MCF 10A (cell line): ENCODE measurements at regions not wholly inside any gene's neighbourhood (a gene's known extent, or its start where the extent isn't known, plus 50 kb on each side); places are given as distances from the start of the nearest gene placed in this dataset.

ENCODE experiments used
- BruUV-seq: library from RNA; stranded (reverse); fragments of 400-500 nt; replicated peaks from 2 replicates; lab custom pipeline; 2021; lab: Mats Ljungman, UMichigan
- CTCF ChIA-PET: fragments of 300-600 bp; sonication (Branson Sonifier 250); formaldehyde crosslinking; extraction: SDS; loops from one replicate; lab custom pipeline; 2021; ENCODE audit warnings: antibody characterized with exemption, inconsistent platforms; lab: Yijun Ruan, JAX
- POLR2A ChIA-PET: fragments of 300-600, 350-650 bp; sonication (Branson Sonifier 250); formaldehyde crosslinking; extraction: SDS; loops from one replicate; lab custom pipeline; 2020; ENCODE audit warnings: antibody characterized with exemption, inconsistent platforms; lab: Yijun Ruan, JAX
- DNase-seq: peaks from one replicate; pipeline ENCODE4 v3.0.0-alpha.2; 2018; ENCODE audit not compliant: unreplicated experiment
- H3K27ac Mint-ChIP-seq: one replicate; pipeline ENCODE4 v1.8.0; 2022; ENCODE audit warnings: mild to moderate bottlenecking, low read depth, mixed read lengths; ENCODE audit not compliant: unreplicated experiment
- H3K27me3 Mint-ChIP-seq: one replicate; pipeline ENCODE4 v1.8.0; 2022; ENCODE audit warnings: mixed read lengths; ENCODE audit not compliant: insufficient read depth, unreplicated experiment
- H3K36me3 Mint-ChIP-seq: one replicate; pipeline ENCODE4 v1.8.0; 2022; ENCODE audit warnings: mild to moderate bottlenecking, moderate library complexity, mixed read lengths; ENCODE audit not compliant: insufficient read depth, unreplicated experiment
- H3K4me1 Mint-ChIP-seq: one replicate; pipeline ENCODE4 v1.8.0; 2022; ENCODE audit warnings: mixed read lengths; ENCODE audit not compliant: insufficient read depth, unreplicated experiment
- H3K4me3 Mint-ChIP-seq: one replicate; pipeline ENCODE4 v1.8.0; 2022; ENCODE audit warnings: mild to moderate bottlenecking, moderate library complexity, mixed read lengths; ENCODE audit not compliant: unreplicated experiment
- H3K9me3 Mint-ChIP-seq: one replicate; pipeline ENCODE4 v1.8.0; 2022; ENCODE audit warnings: mixed read lengths; ENCODE audit not compliant: unreplicated experiment
- intact Hi-C: fragments of 100-400 bp; cut with micrococcal nuclease; formaldehyde crosslinking; loops from 2 replicates; pipeline ENCODE4 v1.14.1; 2022
- TF ChIP-seq, protein P1 (sequence below): fragments of 200-600 bp; IDR thresholded peaks from one replicate; pipeline ENCODE4 v1.8.0; 2022; ENCODE audit warnings: antibody characterized with exemption, mild to moderate bottlenecking; ENCODE audit not compliant: unreplicated experiment

DNA sequence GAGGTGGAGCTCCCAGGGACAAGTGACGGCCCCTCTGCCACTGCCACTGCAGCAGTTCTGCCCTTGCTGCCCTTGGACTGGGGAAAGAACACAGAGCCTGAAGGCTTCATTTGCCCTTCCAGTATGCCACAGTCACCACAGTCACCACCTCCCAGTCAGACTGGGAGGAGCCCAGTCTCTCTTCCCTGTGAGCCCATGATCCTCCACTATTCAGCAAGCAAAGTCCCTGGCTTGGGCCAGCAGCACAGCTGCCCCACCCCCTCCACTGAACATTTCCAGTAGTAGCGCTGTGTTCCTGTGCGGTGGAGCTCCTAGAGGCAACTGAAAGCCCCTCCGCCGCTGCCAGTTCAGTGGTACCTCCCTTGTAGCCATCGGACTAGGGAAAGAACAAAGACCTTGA, 329.4 kb downstream of the MAN2A1 start:
- CTCF ChIA-PET = no interaction called here
- TF ChIP-seq, protein P1, sequence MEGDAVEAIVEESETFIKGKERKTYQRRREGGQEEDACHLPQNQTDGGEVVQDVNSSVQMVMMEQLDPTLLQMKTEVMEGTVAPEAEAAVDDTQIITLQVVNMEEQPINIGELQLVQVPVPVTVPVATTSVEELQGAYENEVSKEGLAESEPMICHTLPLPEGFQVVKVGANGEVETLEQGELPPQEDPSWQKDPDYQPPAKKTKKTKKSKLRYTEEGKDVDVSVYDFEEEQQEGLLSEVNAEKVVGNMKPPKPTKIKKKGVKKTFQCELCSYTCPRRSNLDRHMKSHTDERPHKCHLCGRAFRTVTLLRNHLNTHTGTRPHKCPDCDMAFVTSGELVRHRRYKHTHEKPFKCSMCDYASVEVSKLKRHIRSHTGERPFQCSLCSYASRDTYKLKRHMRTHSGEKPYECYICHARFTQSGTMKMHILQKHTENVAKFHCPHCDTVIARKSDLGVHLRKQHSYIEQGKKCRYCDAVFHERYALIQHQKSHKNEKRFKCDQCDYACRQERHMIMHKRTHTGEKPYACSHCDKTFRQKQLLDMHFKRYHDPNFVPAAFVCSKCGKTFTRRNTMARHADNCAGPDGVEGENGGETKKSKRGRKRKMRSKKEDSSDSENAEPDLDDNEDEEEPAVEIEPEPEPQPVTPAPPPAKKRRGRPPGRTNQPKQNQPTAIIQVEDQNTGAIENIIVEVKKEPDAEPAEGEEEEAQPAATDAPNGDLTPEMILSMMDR = no peak
- DNase-seq = no peak
- Mint-ChIP-seq H3K4me3 (no peak overlapping the region), H3K27me3 (no peaks in the 10 kb centered on the region), H3K9me3 (no peaks in the 10 kb centered on the region), H3K4me1 (no peaks in the 10 kb centered on the region), H3K36me3 (no peaks in the 10 kb centered on the region), H3K27ac (no peak overlapping the region)
- intact Hi-C loops = no loop called here
- POLR2A ChIA-PET = no interaction called here
- no TSS peak for BruUV-seq

DNA sequence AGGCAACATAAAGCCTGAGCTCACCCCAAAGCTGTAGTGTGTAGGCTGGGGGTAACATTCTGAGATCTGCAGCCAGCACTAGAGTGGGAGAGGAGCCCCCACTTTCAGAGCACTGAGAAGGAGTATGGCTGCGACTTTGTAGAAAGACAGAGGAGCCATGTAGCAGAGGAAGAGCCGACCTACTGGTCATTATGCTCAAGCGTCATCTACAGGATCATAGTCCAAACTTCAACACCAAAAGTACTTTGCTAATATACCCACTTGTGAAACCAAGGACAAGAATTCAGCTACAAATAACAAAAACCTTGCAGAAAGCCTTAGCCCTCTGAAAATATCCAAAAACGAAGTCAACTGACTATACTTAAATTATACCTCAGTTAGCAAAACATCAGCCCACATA, 330.1 kb downstream of the MAN2A1 start:
- BruUV-seq = no TSS peak
- H3K36me3 Mint-ChIP-seq = no peaks in the 10 kb centered on the region
- POLR2A ChIA-PET = interaction anchor here (0.6 kb wide), 1 partner anchor 56 kb away, joined by 3 read pairs; no protein-coding TSS in a partner anchor
- CTCF ChIA-PET = no interaction called here
- H3K27ac Mint-ChIP-seq = no peak overlapping the region
- TF ChIP-seq, protein P1 = no peak
- no peaks in the 10 kb centered on the region for H3K4me1 Mint-ChIP-seq
- H3K9me3 Mint-ChIP-seq = no peaks in the 10 kb centered on the region
- DNase-seq = no peak
- no peak overlapping the region for H3K4me3 Mint-ChIP-seq
- intact Hi-C loops = no loop called here
- H3K27me3 Mint-ChIP-seq = no peaks in the 10 kb centered on the region

DNA sequence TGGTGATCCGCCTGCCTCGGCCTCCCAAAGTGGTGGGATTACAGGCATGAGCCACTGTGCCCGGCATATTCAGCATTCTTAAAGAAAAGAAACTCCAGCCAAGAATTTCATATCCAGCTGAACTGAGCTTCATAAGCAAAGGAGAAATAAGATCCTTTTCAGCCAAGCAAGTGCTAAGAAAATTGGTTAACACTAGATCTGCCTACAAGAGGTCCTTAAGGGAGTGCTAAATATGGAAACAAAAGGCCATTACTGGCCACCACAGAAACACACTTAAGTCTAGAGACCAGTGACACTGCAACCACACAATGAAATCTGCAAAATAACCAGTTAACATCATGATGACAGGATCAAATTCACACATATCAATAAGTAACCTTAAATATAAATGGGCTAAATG, 331.5 kb downstream of the MAN2A1 start:
- H3K27ac Mint-ChIP-seq = no peak overlapping the region
- no peak for DNase-seq
- H3K9me3 Mint-ChIP-seq = no peaks in the 10 kb centered on the region
- no peak overlapping the region for H3K4me3 Mint-ChIP-seq
- TF ChIP-seq, protein P1 = no peak
- intact Hi-C loops = no loop called here
- no peaks in the 10 kb centered on the region for H3K4me1 Mint-ChIP-seq
- ChIA-PET POLR2A (no interaction called here), CTCF (no interaction called here)
- no peaks in the 10 kb centered on the region for H3K36me3 Mint-ChIP-seq
- BruUV-seq = no TSS peak
- no peaks in the 10 kb centered on the region for H3K27me3 Mint-ChIP-seq

DNA sequence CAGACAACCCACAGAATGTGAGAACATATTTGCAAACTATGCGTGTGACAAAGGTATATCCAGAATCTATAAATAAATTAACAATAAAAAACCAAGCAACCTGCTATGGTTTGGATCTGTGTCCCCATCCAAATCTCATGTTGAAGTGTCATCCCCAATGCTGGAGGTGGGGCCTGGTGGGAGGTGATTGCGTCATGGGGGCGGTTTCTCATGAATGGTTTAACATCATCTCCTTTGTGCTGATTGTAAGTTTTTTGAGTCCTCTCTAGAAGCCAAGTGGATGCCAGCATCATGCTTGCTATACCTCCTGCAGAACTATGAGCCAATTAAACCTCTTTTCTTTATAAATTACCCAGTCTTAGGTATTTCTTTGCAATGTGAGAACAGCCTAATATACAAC, 335.4 kb downstream of the MAN2A1 start:
- no peak overlapping the region for H3K27ac Mint-ChIP-seq
- peaks cover 5% of the 10 kb centered on the region for H3K4me1 Mint-ChIP-seq
- no peaks in the 10 kb centered on the region for H3K9me3 Mint-ChIP-seq
- intact Hi-C loops = no loop called here
- H3K36me3 Mint-ChIP-seq = no peaks in the 10 kb centered on the region
- ChIA-PET CTCF (no interaction called here), POLR2A (no interaction called here)
- no peak for DNase-seq
- no TSS peak for BruUV-seq
- TF ChIP-seq, protein P1 = no peak
- no peaks in the 10 kb centered on the region for H3K27me3 Mint-ChIP-seq
- H3K4me3 Mint-ChIP-seq = no peak overlapping the region
